Neural cell (in vitro differentiated cells): ENCODE measurements at regions not wholly inside any gene's neighbourhood (a gene's known extent, or its start where the extent isn't known, plus 50 kb on each side); places are given as distances from the start of the nearest gene placed in this dataset.

ENCODE experiments used
- H2AFZ ChIP-seq: fragments of 200-600, 300-800 bp; sonication (generic), shearing (Covaris generic); 2 replicates; pipeline ENCODE4 v1.6.0; 2014; ENCODE audit warnings: low read depth, mild to moderate bottlenecking, antibody characterized with exemption, low read length, moderate library complexity
- H3F3A ChIP-seq: fragments of 200-600 bp; shearing (Covaris generic); 2 replicates; pipeline ENCODE4 v1.6.1; 2016; ENCODE audit warnings: mild to moderate bottlenecking, moderate library complexity, mixed read lengths, antibody characterized with exemption, low read length; ENCODE audit not compliant: insufficient read depth, poor library complexity, severe bottlenecking
- H3K27ac ChIP-seq: fragments of 200-600, 300-800 bp; sonication (generic), shearing (Covaris generic); 2 replicates; pipeline ENCODE4 v1.5.1; 2014; ENCODE audit warnings: mild to moderate bottlenecking, low read length, moderate library complexity
- H3K27me3 ChIP-seq: fragments of 300-800, 200-600 bp; sonication (generic), shearing (Covaris generic); 2 replicates; pipeline ENCODE4 v1.6.0; 2014; ENCODE audit warnings: mild to moderate bottlenecking, low read depth, low read length, moderate library complexity; ENCODE audit not compliant: insufficient read depth
- H3K36me3 ChIP-seq: fragments of 300-800, 200-600 bp; sonication (generic), shearing (Covaris generic); 2 replicates; pipeline ENCODE4 v1.5.1; 2014; ENCODE audit warnings: mild to moderate bottlenecking, antibody characterized with exemption, low read length, moderate library complexity; ENCODE audit not compliant: insufficient read depth
- H3K4me2 ChIP-seq: fragments of 300-800, 200-600 bp; sonication (generic), shearing (Covaris generic); 2 replicates; pipeline ENCODE4 v1.6.0; 2014; ENCODE audit warnings: mild to moderate bottlenecking, low read length
- H3K4me3 ChIP-seq: fragments of 300-800, 200-600 bp; sonication (generic), shearing (Covaris generic); 2 replicates; pipeline ENCODE4 v1.5.1; 2014; ENCODE audit warnings: mild to moderate bottlenecking, low read length, moderate library complexity
- H3K79me2 ChIP-seq: fragments of 200-600 bp; shearing (Covaris generic); replicated peaks from 2 replicates; pipeline ENCODE4 v1.6.0; 2014; ENCODE audit warnings: mild to moderate bottlenecking, low read length, moderate library complexity; ENCODE audit not compliant: insufficient read depth
- H3K9ac ChIP-seq: fragments of 300-800, 200-600 bp; sonication (generic), shearing (Covaris generic); 2 replicates; pipeline ENCODE4 v1.6.1; 2016; ENCODE audit warnings: mild to moderate bottlenecking, low read length, mixed read lengths
- H3K9me2 ChIP-seq: fragments of 200-600 bp; shearing (Covaris generic); 2 replicates; pipeline ENCODE4 v1.6.1; 2016; ENCODE audit warnings: mild to moderate bottlenecking, low read length, mixed read lengths; ENCODE audit not compliant: insufficient read depth
- H3K9me3 ChIP-seq: fragments of 200-600, 300-800 bp; sonication (generic), shearing (Covaris generic); 2 replicates; pipeline ENCODE4 v1.6.1; 2016; ENCODE audit warnings: mild to moderate bottlenecking, mixed run types, low read length, moderate library complexity, mixed read lengths
- H4K20me1 ChIP-seq: fragments of 200-600 bp; shearing (Covaris generic); 2 replicates; pipeline ENCODE4 v1.6.1; 2016; ENCODE audit warnings: mild to moderate bottlenecking, mixed run types; ENCODE audit not compliant: insufficient read depth
- EP300 ChIP-seq: fragments of 450-650 bp; conservative IDR thresholded peaks from 2 replicates; pipeline ENCODE4 v1.6.1; 2014; ENCODE audit warnings: antibody characterized with exemption, mild to moderate bottlenecking, moderate library complexity; ENCODE audit not compliant: poor library complexity, severe bottlenecking
- EZH2 ChIP-seq: fragments of 200-600, 300-800 bp; shearing (Covaris generic), sonication (generic); IDR thresholded peaks from 2 replicates; pipeline ENCODE4 v1.6.1; 2014; ENCODE audit warnings: antibody characterized with exemption, low read length, borderline replicate concordance, mild to moderate bottlenecking; ENCODE audit not compliant: insufficient read depth, poor library complexity, severe bottlenecking
- MXI1 ChIP-seq: fragments of 450-650 bp; conservative IDR thresholded peaks from 2 replicates; pipeline ENCODE4 v1.6.1; 2014; ENCODE audit warnings: antibody characterized with exemption, mild to moderate bottlenecking; ENCODE audit not compliant: poor library complexity, severe bottlenecking
- POLR2AphosphoS5 ChIP-seq: IDR thresholded peaks from 2 replicates; pipeline ENCODE4 v1.6.1; 2012
- RAD21 ChIP-seq: fragments of 450-650 bp; conservative IDR thresholded peaks from 2 replicates; pipeline ENCODE4 v1.6.1; 2014; ENCODE audit warnings: antibody characterized with exemption, mild to moderate bottlenecking, moderate library complexity
- SMC3 ChIP-seq: fragments of 450-650 bp; conservative IDR thresholded peaks from 2 replicates; pipeline ENCODE4 v1.6.1; 2014; ENCODE audit warnings: antibody characterized with exemption, mild to moderate bottlenecking, moderate library complexity; ENCODE audit not compliant: poor library complexity
- TAF1 ChIP-seq: IDR thresholded peaks from 2 replicates; pipeline ENCODE4 v1.6.1; 2012; ENCODE audit warnings: low read depth
- TF ChIP-seq, protein P1 (sequence below): IDR thresholded peaks from 2 replicates; pipeline ENCODE4 v1.6.1; 2012; ENCODE audit warnings: borderline replicate concordance
- TF ChIP-seq, protein P2 (sequence below): fragments of 450-650 bp; IDR thresholded peaks from 2 replicates; pipeline ENCODE4 v1.5.1; 2014; ENCODE audit warnings: antibody characterized with exemption, mild to moderate bottlenecking, moderate library complexity; ENCODE audit not compliant: poor library complexity, severe bottlenecking

DNA sequence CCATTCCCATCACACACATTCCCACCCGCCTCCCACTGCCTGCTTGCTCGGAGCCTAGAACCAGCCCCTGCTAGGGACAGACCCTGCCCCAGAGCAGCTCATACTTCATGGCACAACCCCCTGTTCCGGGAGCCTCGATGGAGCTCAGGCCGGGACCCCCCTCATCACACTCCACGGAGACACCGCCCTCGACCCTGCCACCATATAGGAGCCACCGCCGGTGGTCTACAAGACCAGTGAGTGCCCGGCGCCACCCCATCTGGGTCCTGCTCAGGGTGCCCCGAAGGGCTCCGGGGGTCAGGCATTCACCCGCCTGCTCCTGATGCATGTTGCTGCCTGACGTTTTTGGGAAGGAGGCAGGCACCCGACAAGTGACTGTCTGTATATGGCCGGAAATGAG is 65.5 kb upstream of the RXRA start:
- Histone ChIP-seq H3K4me3 (no peak overlapping the region), H3F3A (no peaks in the 10 kb centered on the region), H3K9me2 (no peaks in the 10 kb centered on the region), H3K27ac (no peak overlapping the region), H3K4me2 (no peak overlapping the region), H3K79me2 (no peaks in the 10 kb centered on the region), H3K9me3 (no peaks in the 10 kb centered on the region), H3K36me3 (no peaks in the 10 kb centered on the region), H2AFZ (no peak overlapping the region), H3K9ac (no peak overlapping the region), H4K20me1 (no peaks in the 10 kb centered on the region), H3K27me3 (no peaks in the 10 kb centered on the region)
- TF ChIP-seq, protein P1, sequence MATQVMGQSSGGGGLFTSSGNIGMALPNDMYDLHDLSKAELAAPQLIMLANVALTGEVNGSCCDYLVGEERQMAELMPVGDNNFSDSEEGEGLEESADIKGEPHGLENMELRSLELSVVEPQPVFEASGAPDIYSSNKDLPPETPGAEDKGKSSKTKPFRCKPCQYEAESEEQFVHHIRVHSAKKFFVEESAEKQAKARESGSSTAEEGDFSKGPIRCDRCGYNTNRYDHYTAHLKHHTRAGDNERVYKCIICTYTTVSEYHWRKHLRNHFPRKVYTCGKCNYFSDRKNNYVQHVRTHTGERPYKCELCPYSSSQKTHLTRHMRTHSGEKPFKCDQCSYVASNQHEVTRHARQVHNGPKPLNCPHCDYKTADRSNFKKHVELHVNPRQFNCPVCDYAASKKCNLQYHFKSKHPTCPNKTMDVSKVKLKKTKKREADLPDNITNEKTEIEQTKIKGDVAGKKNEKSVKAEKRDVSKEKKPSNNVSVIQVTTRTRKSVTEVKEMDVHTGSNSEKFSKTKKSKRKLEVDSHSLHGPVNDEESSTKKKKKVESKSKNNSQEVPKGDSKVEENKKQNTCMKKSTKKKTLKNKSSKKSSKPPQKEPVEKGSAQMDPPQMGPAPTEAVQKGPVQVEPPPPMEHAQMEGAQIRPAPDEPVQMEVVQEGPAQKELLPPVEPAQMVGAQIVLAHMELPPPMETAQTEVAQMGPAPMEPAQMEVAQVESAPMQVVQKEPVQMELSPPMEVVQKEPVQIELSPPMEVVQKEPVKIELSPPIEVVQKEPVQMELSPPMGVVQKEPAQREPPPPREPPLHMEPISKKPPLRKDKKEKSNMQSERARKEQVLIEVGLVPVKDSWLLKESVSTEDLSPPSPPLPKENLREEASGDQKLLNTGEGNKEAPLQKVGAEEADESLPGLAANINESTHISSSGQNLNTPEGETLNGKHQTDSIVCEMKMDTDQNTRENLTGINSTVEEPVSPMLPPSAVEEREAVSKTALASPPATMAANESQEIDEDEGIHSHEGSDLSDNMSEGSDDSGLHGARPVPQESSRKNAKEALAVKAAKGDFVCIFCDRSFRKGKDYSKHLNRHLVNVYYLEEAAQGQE: no peak
- no peak for TF ChIP-seq EP300
- TF ChIP-seq POLR2AphosphoS5: no peak
- no peak for TF ChIP-seq SMC3
- no peak for TF ChIP-seq MXI1
- no peak for TF ChIP-seq TAF1
- no peak for TF ChIP-seq RAD21

DNA sequence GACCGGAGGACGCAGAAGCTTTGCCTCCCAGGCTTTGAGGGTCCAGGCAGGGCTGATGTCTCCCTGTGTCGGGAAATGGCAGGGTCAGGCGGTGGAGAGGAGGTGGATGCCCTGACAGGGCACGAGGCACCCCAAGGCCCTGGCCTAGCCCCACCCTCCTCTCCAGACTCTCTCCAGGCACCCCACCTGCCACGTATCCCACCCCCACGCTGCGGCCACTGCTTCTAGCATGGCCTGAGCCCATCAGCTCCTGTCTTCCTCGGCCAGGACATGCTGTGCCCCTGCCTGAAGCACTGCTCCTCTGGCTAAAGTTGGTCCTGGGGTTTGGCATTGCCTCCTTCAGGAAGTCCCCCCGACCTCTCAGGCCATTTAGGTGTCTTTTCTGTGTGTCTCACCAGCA is 64.2 kb upstream of the RXRA start:
- Histone ChIP-seq H4K20me1 (no peaks in the 10 kb centered on the region), H3K36me3 (no peaks in the 10 kb centered on the region), H3K4me2 (no peak overlapping the region), H3F3A (no peaks in the 10 kb centered on the region), H3K9ac (no peak overlapping the region), H3K27me3 (no peaks in the 10 kb centered on the region), H3K4me3 (no peak overlapping the region), H3K79me2 (no peaks in the 10 kb centered on the region), H3K27ac (no peak overlapping the region), H2AFZ (no peak overlapping the region), H3K9me3 (no peaks in the 10 kb centered on the region), H3K9me2 (no peaks in the 10 kb centered on the region)
- TF ChIP-seq TAF1 (no peak), SMC3 (no peak), EP300 (no peak), RAD21 (no peak), MXI1 (no peak), EZH2 (no peak), POLR2AphosphoS5 (no peak)
- TF ChIP-seq, protein P1: no peak
- TF ChIP-seq, protein P2, sequence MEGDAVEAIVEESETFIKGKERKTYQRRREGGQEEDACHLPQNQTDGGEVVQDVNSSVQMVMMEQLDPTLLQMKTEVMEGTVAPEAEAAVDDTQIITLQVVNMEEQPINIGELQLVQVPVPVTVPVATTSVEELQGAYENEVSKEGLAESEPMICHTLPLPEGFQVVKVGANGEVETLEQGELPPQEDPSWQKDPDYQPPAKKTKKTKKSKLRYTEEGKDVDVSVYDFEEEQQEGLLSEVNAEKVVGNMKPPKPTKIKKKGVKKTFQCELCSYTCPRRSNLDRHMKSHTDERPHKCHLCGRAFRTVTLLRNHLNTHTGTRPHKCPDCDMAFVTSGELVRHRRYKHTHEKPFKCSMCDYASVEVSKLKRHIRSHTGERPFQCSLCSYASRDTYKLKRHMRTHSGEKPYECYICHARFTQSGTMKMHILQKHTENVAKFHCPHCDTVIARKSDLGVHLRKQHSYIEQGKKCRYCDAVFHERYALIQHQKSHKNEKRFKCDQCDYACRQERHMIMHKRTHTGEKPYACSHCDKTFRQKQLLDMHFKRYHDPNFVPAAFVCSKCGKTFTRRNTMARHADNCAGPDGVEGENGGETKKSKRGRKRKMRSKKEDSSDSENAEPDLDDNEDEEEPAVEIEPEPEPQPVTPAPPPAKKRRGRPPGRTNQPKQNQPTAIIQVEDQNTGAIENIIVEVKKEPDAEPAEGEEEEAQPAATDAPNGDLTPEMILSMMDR: no peak
